H1 (cell line): ENCODE measurements at regions not wholly inside any gene's neighbourhood (a gene's known extent, or its start where the extent isn't known, plus 50 kb on each side); places are given as distances from the start of the nearest gene placed in this dataset.

Experiments
- CTCF ChIA-PET: fragments of 300-600 bp; sonication (Branson Sonifier 250); formaldehyde crosslinking; loops from one replicate; lab custom pipeline; 2021; ENCODE audit not compliant: partially characterized antibody; lab: Charles Lee
- POLR2A ChIA-PET: fragments of 300-600 bp; sonication (Branson Sonifier 250); formaldehyde crosslinking; loops from one replicate; lab custom pipeline; 2021; ENCODE audit warnings: inconsistent platforms; ENCODE audit not compliant: partially characterized antibody; lab: Charles Lee
- DNase-seq, 2 experiments: peaks; one replicate each; pipeline versions ENCODE4 v3.0.0 to v3.0.0-alpha.2; 2010 to 2022; ENCODE audit warnings: low spot score in 2 of 2, low read depth in 1 of 2, mixed read lengths in 1 of 2
- FAIRE-seq: peaks from 2 replicates; lab custom pipeline; 2011; peaks lifted over from hg19 to GRCh38; lab: Jason Lieb, UNC
- H2AFZ ChIP-seq: 2 replicates; pipeline ENCODE4 v1.8.1; 2012; ENCODE audit warnings: low read length, inconsistent platforms
- H2AK5ac ChIP-seq: 2 replicates; pipeline ENCODE4 v1.6.1; 2013; ENCODE audit warnings: low read depth, low read length
- H2BK120ac ChIP-seq: replicated peaks from 2 replicates; pipeline ENCODE3; 2013; ENCODE audit warnings: low read depth, low read length, inconsistent platforms
- H2BK12ac ChIP-seq: 2 replicates; pipeline ENCODE4 v1.6.1; 2013; ENCODE audit warnings: low read depth, low read length
- H2BK15ac ChIP-seq: 2 replicates; pipeline ENCODE4 v1.6.1; 2013; ENCODE audit warnings: low read length
- H2BK20ac ChIP-seq: 2 replicates; pipeline ENCODE4 v1.6.1; 2013; ENCODE audit warnings: low read length
- H2BK5ac ChIP-seq: 2 replicates; pipeline ENCODE4 v1.6.1; 2013; ENCODE audit warnings: low read depth, low read length
- H3K14ac ChIP-seq: 2 replicates; pipeline ENCODE4 v1.6.1; 2013; ENCODE audit warnings: inconsistent platforms; ENCODE audit not compliant: insufficient read length
- H3K18ac ChIP-seq: 2 replicates; pipeline ENCODE4 v1.6.1; 2013; ENCODE audit warnings: low read length; ENCODE audit errors: extremely low read depth
- H3K23ac ChIP-seq: 2 replicates; pipeline ENCODE4 v1.6.1; 2013; ENCODE audit warnings: inconsistent platforms; ENCODE audit not compliant: insufficient read length
- H3K23me2 ChIP-seq: 2 replicates; pipeline ENCODE4 v1.6.1; 2013; ENCODE audit warnings: low read depth, low read length
- H3K27ac ChIP-seq: 2 replicates; pipeline ENCODE4 v1.6.1; 2011; ENCODE audit warnings: low read depth, low read length, inconsistent platforms
- H3K27me3 ChIP-seq, 4 experiments: replicated peaks in 1 of 4; 1 replicate in 1 of 4; 2 replicates in 3 of 4; pipeline versions ENCODE4 v1.6.1 to v1.8.1; 2011 to 2013; ENCODE audit warnings: low read length in 3 of 4, mild to moderate bottlenecking in 3 of 4, inconsistent platforms in 2 of 4, mixed read lengths in 2 of 4, moderate library complexity in 1 of 4; ENCODE audit not compliant: control insufficient read depth in 3 of 4, insufficient read depth in 3 of 4; ENCODE audit errors: extremely low read depth in 1 of 4
- H3K36me3 ChIP-seq, 4 experiments: 2 replicates each; pipeline versions ENCODE4 v1.6.1 to v1.8.1; 2011 to 2013; ENCODE audit warnings: mild to moderate bottlenecking in 4 of 4, low read length in 3 of 4, moderate library complexity in 2 of 4, control low read depth in 1 of 4, inconsistent platforms in 1 of 4; ENCODE audit not compliant: insufficient read depth in 4 of 4, control insufficient read depth in 2 of 4
- H3K4ac ChIP-seq: replicated peaks from 2 replicates; pipeline ENCODE3; 2013; ENCODE audit warnings: low read length, low read depth, mixed read lengths, inconsistent platforms; ENCODE audit not compliant: insufficient read length
- H3K4me1 ChIP-seq, 4 experiments: replicated peaks in 1 of 4; 1 replicate in 1 of 4; 2 replicates in 3 of 4; pipeline versions ENCODE4 v1.6.1 to v1.8.1; 2011 to 2013; ENCODE audit warnings: low read length in 3 of 4, inconsistent platforms in 2 of 4, mixed read lengths in 1 of 4; ENCODE audit not compliant: insufficient read depth in 4 of 4, control insufficient read depth in 3 of 4
- H3K4me2 ChIP-seq, 2 experiments: 2 replicates each; pipeline versions ENCODE4 v1.6.1 to v1.8.1; 2011 to 2013; ENCODE audit warnings: low read depth in 2 of 2, low read length in 2 of 2, control low read depth in 1 of 2, inconsistent platforms in 1 of 2, mild to moderate bottlenecking in 1 of 2; ENCODE audit not compliant: insufficient read depth in 1 of 2
- H3K4me3 ChIP-seq, 4 experiments: fragments of 200-600, 300-600 bp in 1 of 4; sonication (generic), shearing (Covaris generic), sonication (Bioruptor Twin) in 1 of 4; 2 replicates each; pipeline versions ENCODE4 v1.5.1 to v1.8.1; 2011 to 2016; ENCODE audit warnings: low read length in 4 of 4, low read depth in 3 of 4, control low read depth in 2 of 4, inconsistent platforms in 2 of 4, mild to moderate bottlenecking in 2 of 4, mixed read lengths in 1 of 4, moderate library complexity in 1 of 4; ENCODE audit not compliant: insufficient read depth in 2 of 4; ENCODE audit errors: extremely low read depth in 1 of 4
- H3K56ac ChIP-seq: replicated peaks from 2 replicates; pipeline ENCODE3; 2013; ENCODE audit warnings: low read depth, mild to moderate bottlenecking, mixed read lengths, low read length, inconsistent platforms; ENCODE audit not compliant: insufficient read length
- H3K79me1 ChIP-seq: 2 replicates; pipeline ENCODE4 v1.6.1; 2013; ENCODE audit warnings: low read depth, low read length, control low read depth
- H3K79me2 ChIP-seq, 2 experiments: 2 replicates each; pipeline versions ENCODE4 v1.6.1 to v1.8.1; 2012 to 2013; ENCODE audit warnings: low read length in 2 of 2, mild to moderate bottlenecking in 2 of 2, inconsistent platforms in 1 of 2; ENCODE audit not compliant: insufficient read depth in 2 of 2, control insufficient read depth in 1 of 2
- H3K9ac ChIP-seq, 4 experiments: replicated peaks in 1 of 4; 1 replicate in 1 of 4; 2 replicates in 3 of 4; pipeline versions ENCODE4 v1.6.1 to v1.8.1; 2011 to 2013; ENCODE audit warnings: low read depth in 3 of 4, low read length in 3 of 4, control low read depth in 2 of 4, mild to moderate bottlenecking in 2 of 4, moderate library complexity in 2 of 4, inconsistent platforms in 1 of 4; ENCODE audit errors: extremely low read depth in 1 of 4
- H3K9me3 ChIP-seq, 2 experiments: 2 replicates each; pipeline versions ENCODE4 v1.6.1 to v1.8.1; 2012 to 2013; ENCODE audit warnings: mild to moderate bottlenecking in 2 of 2, moderate library complexity in 2 of 2, control low read depth in 1 of 2, inconsistent platforms in 1 of 2, low read depth in 1 of 2, low read length in 1 of 2, mixed read lengths in 1 of 2; ENCODE audit not compliant: insufficient read depth in 2 of 2
- H4K20me1 ChIP-seq, 2 experiments: replicated peaks in 1 of 2; 2 replicates each; pipeline versions ENCODE3 to v1.8.1; 2011 to 2013; ENCODE audit warnings: inconsistent platforms in 2 of 2, low read length in 2 of 2, mild to moderate bottlenecking in 1 of 2; ENCODE audit not compliant: insufficient read depth in 2 of 2, control insufficient read depth in 1 of 2
- H4K5ac ChIP-seq: 2 replicates; pipeline ENCODE4 v1.6.1; 2013; ENCODE audit warnings: low read length, low read depth, mixed read lengths, inconsistent platforms; ENCODE audit not compliant: insufficient read length
- H4K8ac ChIP-seq: 2 replicates; pipeline ENCODE4 v1.8.0; 2013; ENCODE audit warnings: mild to moderate bottlenecking, moderate library complexity, low read length, inconsistent platforms; ENCODE audit not compliant: insufficient read depth; ENCODE audit errors: extremely low read depth
- H4K91ac ChIP-seq: replicated peaks from 2 replicates; pipeline ENCODE3; 2013; ENCODE audit warnings: low read length, mixed read lengths, inconsistent platforms; ENCODE audit not compliant: insufficient read length
- ASH2L ChIP-seq: fragments of 200-600, 300-600 bp; sonication (generic); IDR thresholded peaks from one replicate; pipeline ENCODE4 v1.7.1; 2017; ENCODE audit warnings: low read length
- CTCF ChIP-seq, 3 experiments: IDR thresholded peaks; 1 replicate in 2 of 3; 2 replicates in 1 of 3; pipeline versions ENCODE4 v1.5.1 to v1.6.1; 2011; ENCODE audit warnings: low read length in 3 of 3, mild to moderate bottlenecking in 3 of 3, inconsistent platforms in 2 of 3, low read depth in 1 of 3, moderate library complexity in 1 of 3; ENCODE audit not compliant: insufficient read depth in 1 of 3; ENCODE audit errors: control extremely low read depth in 1 of 3
- GABPA ChIP-seq: IDR thresholded peaks from 2 replicates; pipeline ENCODE4 v1.6.1; 2011; ENCODE audit warnings: mild to moderate bottlenecking, low read length, moderate library complexity, borderline replicate concordance; ENCODE audit not compliant: insufficient read depth
- HDAC2 ChIP-seq, 2 experiments: fragments of 300-600 bp in 1 of 2; sonication (generic) in 1 of 2; IDR thresholded peaks; 2 replicates each; pipeline ENCODE4 v1.6.1; 2011 to 2012; ENCODE audit warnings: low read depth in 2 of 2, low read length in 2 of 2, mild to moderate bottlenecking in 2 of 2, moderate library complexity in 2 of 2, borderline replicate concordance in 1 of 2, inconsistent platforms in 1 of 2
- MAFK ChIP-seq: IDR thresholded peaks from 2 replicates; pipeline ENCODE4 v1.6.1; 2012; ENCODE audit warnings: low read depth, mild to moderate bottlenecking, improper control_type of control experiment, low read length
- RNF2 ChIP-seq: fragments of 200-900, 300-1000 bp; sonication (generic); IDR thresholded peaks from 2 replicates; pipeline ENCODE4 v1.7.1; 2016; ENCODE audit warnings: borderline replicate concordance, low read depth, mild to moderate bottlenecking, antibody characterized with exemption, low read length; ENCODE audit not compliant: poor library complexity, severe bottlenecking; ENCODE audit errors: missing control alignments
- RXRA ChIP-seq: IDR thresholded peaks from 2 replicates; pipeline ENCODE4 v1.6.1; 2011; ENCODE audit warnings: low read depth, mild to moderate bottlenecking, low read length, moderate library complexity; ENCODE audit not compliant: insufficient read depth
- TBP ChIP-seq: IDR thresholded peaks from 2 replicates; pipeline ENCODE4 v1.6.1; 2011; ENCODE audit warnings: low read depth, low read length, improper control_type of control experiment
- ZNF274 ChIP-seq: IDR thresholded peaks from 2 replicates; pipeline ENCODE4 v1.7.0; 2012; ENCODE audit warnings: low read length, borderline replicate concordance; ENCODE audit errors: extremely low read depth
- WGBS, 2 experiments: shearing (Covaris generic) in 1 of 2; methylation state at CpG; one replicate each; pipeline versions ENCODE4 v1.1.6 to v1.1.7; 2013 to 2015; ENCODE audit warnings: low lambda C conversion rate in 2 of 2, mixed read lengths in 2 of 2, inconsistent platforms in 1 of 2, low coverage in 1 of 2, missing lambda C conversion rate in 1 of 2; ENCODE audit not compliant: insufficient replicate concordance in 2 of 2, insufficient coverage in 1 of 2, insufficient read length in 1 of 2; ENCODE audit errors: extremely low coverage in 1 of 2, missing lambda C conversion rate in 1 of 2; 5-methylcytosine and 5-hydroxymethylcytosine counted together
- TF ChIP-seq, protein P1 (sequence below): IDR thresholded peaks from 2 replicates; pipeline ENCODE4 v1.6.1; 2011; ENCODE audit warnings: low read length, improper control_type of control experiment

GRCh38 chr4:65799513-65799912 lies 129.2 kb upstream of the EPHA5 start:
- Histone ChIP-seq H2AK5ac (no peak overlapping the region), H3K4ac (no peak overlapping the region), H3K79me2 (no peaks in the 10 kb centered on the region), H4K8ac (no peak overlapping the region), H3K79me1 (no peaks in the 10 kb centered on the region), H3K4me1 (no peaks in the 10 kb centered on the region), H4K91ac (no peak overlapping the region), H3K9me3 (no peaks in the 10 kb centered on the region), H2BK120ac (no peak overlapping the region), H4K20me1 (no peaks in the 10 kb centered on the region), H3K9ac (no peak overlapping the region), H2BK20ac (no peak overlapping the region), H2BK5ac (no peak overlapping the region), H3K4me3 (no peak overlapping the region), H2BK12ac (no peak overlapping the region), H2AFZ (no peak overlapping the region), H3K23ac (no peak overlapping the region), H3K27me3 (no peaks in the 10 kb centered on the region), H2BK15ac (no peak overlapping the region), H3K4me2 (no peak overlapping the region), H4K5ac (no peak overlapping the region), H3K36me3 (no peaks in the 10 kb centered on the region), H3K56ac (no peak overlapping the region), H3K18ac (no peak overlapping the region), H3K14ac (no peak overlapping the region), H3K23me2 (no peaks in the 10 kb centered on the region; the same call in 1 of the 2 replicates), H3K27ac (no peak overlapping the region)
- POLR2A ChIA-PET: no interaction called here
- 89% methylated on average over 14 of the region's 14 CpGs; no CpG with 5 or more reads in 1 of the 2 experiments for WGBS, 2 experiments
- CTCF ChIA-PET: no interaction called here
- FAIRE-seq (no peak), DNase-seq (no peak)
- TF ChIP-seq ASH2L: no peak
- no peak for TF ChIP-seq CTCF (IDR thresholded peaks at IDR 0.05; ENCODE audit: control extremely low read depth in 1 of 3, insufficient read depth in 1 of 3, low read depth in 1 of 3, low read length in 3 of 3)
- no peak for TF ChIP-seq RXRA
- TF ChIP-seq MAFK: no peak
- TF ChIP-seq RNF2: no peak
- no peak for TF ChIP-seq GABPA
- TF ChIP-seq, protein P1, sequence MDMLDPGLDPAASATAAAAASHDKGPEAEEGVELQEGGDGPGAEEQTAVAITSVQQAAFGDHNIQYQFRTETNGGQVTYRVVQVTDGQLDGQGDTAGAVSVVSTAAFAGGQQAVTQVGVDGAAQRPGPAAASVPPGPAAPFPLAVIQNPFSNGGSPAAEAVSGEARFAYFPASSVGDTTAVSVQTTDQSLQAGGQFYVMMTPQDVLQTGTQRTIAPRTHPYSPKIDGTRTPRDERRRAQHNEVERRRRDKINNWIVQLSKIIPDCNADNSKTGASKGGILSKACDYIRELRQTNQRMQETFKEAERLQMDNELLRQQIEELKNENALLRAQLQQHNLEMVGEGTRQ: no peak
- no peak for TF ChIP-seq TBP
- TF ChIP-seq HDAC2 (IDR thresholded peaks at IDR 0.05; ENCODE audit: borderline replicate concordance in 1 of 2, low read depth in 2 of 2, low read length in 2 of 2): no peak
- no peak for TF ChIP-seq ZNF274
